ENCODE measurements at regions not wholly inside any gene's neighbourhood (a gene's known extent, or its start where the extent isn't known, plus 50 kb on each side); places are given as distances from the start of the nearest gene placed in this dataset.

DNA sequence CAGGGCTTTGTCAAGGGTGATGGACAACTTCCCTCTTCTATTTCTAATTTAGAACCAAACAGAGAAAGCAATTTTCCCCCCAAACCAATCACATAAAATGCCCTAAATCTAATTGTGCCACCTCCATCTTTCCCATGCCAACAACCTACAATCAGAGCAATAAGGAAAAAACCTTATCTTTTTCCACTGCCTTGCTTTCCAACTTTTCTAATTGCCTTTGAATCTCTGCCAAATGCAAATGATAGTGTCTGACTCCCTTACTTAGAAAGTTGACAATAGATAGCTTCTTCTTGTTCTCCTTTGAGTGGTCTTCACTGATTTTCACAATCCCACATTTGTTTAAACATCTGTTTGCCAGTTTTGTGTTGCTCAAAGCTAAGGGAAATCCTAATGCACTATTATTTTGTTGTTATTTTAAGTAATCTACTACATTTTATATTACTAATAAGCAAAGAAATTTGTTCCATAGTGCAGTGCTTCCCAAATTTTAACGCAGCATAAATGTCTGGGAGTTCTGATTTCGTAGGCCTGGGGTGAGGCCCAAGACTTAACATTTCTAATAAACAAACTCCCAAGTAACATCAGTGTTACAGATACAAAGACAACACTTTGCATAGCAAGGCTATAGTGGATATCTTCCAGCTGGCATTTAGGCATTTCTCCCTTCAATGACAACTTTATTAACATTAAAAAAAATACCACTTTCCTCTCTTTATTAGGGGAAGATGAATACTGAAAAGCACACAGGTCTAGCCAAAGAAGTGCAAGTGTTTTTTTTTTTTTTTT, 696.3 kb upstream of the USP15 start:
- no peak for TF ChIP-seq POLR2A (IDR thresholded peaks at IDR 0.05)
- TF ChIP-seq CTCF (IDR thresholded peaks at IDR 0.05), result no peak
- no peak for TF ChIP-seq POLR2AphosphoS5 (IDR thresholded peaks at IDR 0.05)
- TF ChIP-seq EP300 (IDR thresholded peaks at IDR 0.05), result no peak

Measured in sigmoid colon (tissue), 4 donors.